HEK293T (cell line): ENCODE measurements at regions not wholly inside any gene's neighbourhood (a gene's known extent, or its start where the extent isn't known, plus 50 kb on each side); places are given as distances from the start of the nearest gene placed in this dataset.

Source experiments
- ARNT ChIP-seq: fragments of 450-650 bp; IDR thresholded peaks from 2 replicates; pipeline ENCODE4 v1.6.1; 2017; ENCODE audit warnings: mild to moderate bottlenecking
- CTBP1 ChIP-seq: fragments of 450-650 bp; IDR thresholded peaks from 2 replicates; pipeline ENCODE4 v1.6.1; 2016; ENCODE audit warnings: borderline replicate concordance
- ELF4 ChIP-seq: fragments of 450-650 bp; IDR thresholded peaks from 2 replicates; pipeline ENCODE4 v1.6.1; 2017; ENCODE audit warnings: antibody characterized with exemption
- FOXA1 ChIP-seq: fragments of 450-650 bp; IDR thresholded peaks from 2 replicates; pipeline ENCODE4 v1.6.1; 2016; ENCODE audit warnings: mild to moderate bottlenecking
- FOXK2 ChIP-seq: fragments of 450-650 bp; IDR thresholded peaks from 2 replicates; pipeline ENCODE4 v1.6.1; 2016; ENCODE audit warnings: mild to moderate bottlenecking
- FOXM1 ChIP-seq: fragments of 450-650 bp; IDR thresholded peaks from 2 replicates; pipeline ENCODE4 v1.6.1; 2017; ENCODE audit warnings: mild to moderate bottlenecking, borderline replicate concordance
- L3MBTL2 ChIP-seq: fragments of 450-650 bp; conservative IDR thresholded peaks from 2 replicates; pipeline ENCODE4 v1.6.1; 2016; ENCODE audit warnings: mild to moderate bottlenecking
- LEF1 ChIP-seq: fragments of 450-650 bp; IDR thresholded peaks from 2 replicates; pipeline ENCODE4 v1.6.1; 2017; ENCODE audit warnings: mild to moderate bottlenecking, borderline replicate concordance
- NFRKB ChIP-seq: fragments of 450-650 bp; IDR thresholded peaks from 2 replicates; pipeline ENCODE4 v1.6.1; 2016; ENCODE audit warnings: mild to moderate bottlenecking, moderate library complexity
- SP1 ChIP-seq: fragments of 450-650 bp; IDR thresholded peaks from 2 replicates; pipeline ENCODE4 v1.6.1; 2017
- SUZ12 ChIP-seq: fragments of 450-650 bp; IDR thresholded peaks from 2 replicates; pipeline ENCODE4 v1.6.1; 2016; ENCODE audit warnings: mild to moderate bottlenecking
- TARDBP ChIP-seq: fragments of 450-650 bp; IDR thresholded peaks from 2 replicates; pipeline ENCODE4 v1.6.1; 2016
- ZNF384 ChIP-seq: fragments of 450-650 bp; IDR thresholded peaks from 2 replicates; pipeline ENCODE4 v1.6.1; 2016
- TF ChIP-seq, protein P1 (sequence below): fragments of 450-650 bp; IDR thresholded peaks from 2 replicates; pipeline ENCODE4 v1.6.1; 2016

DNA sequence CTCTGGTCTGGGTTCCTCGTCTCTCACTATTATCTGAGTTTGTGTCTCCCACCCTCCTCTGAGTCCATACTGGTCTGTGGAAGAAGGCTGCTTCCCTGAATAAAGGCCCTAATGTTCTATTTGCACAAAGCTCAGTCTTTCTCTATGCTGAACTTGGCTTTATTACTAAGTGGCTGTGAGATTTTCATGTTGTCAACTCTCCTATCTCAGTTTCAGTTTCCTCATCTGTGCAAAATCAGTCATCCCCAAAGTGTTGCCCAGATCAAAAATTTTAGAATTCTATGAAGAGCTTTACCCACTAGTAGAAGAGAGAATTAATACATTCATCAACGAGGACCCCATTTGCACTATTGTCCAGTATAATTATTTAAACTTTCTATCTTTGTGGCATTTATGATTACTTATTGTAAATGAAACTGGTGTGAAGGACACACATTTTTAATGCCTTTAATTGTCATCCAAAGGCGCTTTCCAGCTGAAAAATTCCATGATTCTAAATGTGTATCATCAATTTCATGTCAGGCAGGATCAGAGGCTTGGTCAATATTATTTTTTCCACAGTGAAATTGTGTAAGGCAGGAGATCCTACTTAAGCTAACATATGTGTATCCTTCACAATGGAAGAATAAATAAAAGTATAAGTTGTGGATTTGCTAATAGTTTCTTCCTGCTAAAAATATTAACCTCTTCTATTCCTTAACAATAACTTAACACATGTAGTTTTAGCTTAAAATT lies 79.1 kb upstream of the EEA1 start:
- no peak for TF ChIP-seq TARDBP
- TF ChIP-seq LEF1 = no peak
- TF ChIP-seq FOXK2 = no peak
- no peak for TF ChIP-seq ELF4
- TF ChIP-seq SP1 = no peak
- no peak for TF ChIP-seq NFRKB
- TF ChIP-seq SUZ12 = no peak
- no peak for TF ChIP-seq L3MBTL2
- no peak for TF ChIP-seq ZNF384
- TF ChIP-seq FOXM1 = no peak
- TF ChIP-seq ARNT = no peak
- TF ChIP-seq FOXA1 = no peak
- no peak for TF ChIP-seq CTBP1
- TF ChIP-seq, protein P1, sequence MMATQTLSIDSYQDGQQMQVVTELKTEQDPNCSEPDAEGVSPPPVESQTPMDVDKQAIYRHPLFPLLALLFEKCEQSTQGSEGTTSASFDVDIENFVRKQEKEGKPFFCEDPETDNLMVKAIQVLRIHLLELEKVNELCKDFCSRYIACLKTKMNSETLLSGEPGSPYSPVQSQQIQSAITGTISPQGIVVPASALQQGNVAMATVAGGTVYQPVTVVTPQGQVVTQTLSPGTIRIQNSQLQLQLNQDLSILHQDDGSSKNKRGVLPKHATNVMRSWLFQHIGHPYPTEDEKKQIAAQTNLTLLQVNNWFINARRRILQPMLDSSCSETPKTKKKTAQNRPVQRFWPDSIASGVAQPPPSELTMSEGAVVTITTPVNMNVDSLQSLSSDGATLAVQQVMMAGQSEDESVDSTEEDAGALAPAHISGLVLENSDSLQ = no peak
